ENCODE measurements at regions not wholly inside any gene's neighbourhood (a gene's known extent, or its start where the extent isn't known, plus 50 kb on each side); places are given as distances from the start of the nearest gene placed in this dataset.

DNA sequence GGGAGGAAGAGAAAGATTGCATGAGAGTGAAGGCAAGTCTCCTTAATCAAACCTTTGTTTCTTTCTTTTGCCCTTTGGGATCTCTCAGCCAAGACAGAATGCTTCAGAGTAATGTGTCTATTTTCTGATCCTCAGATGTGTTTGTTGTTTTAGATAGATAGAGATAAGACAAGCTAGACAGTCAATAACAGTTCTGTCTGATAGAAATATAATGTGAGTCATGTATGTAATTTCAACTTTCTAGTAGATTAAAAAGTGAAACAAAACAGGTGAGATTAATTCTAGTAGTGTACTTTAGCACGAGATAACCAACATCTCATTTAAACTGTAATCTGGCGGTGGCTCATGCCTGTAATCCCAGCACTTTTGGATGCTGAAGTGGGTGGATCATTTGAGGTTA lies 159.2 kb downstream of the GATA3 start:
- TF ChIP-seq, protein P1, sequence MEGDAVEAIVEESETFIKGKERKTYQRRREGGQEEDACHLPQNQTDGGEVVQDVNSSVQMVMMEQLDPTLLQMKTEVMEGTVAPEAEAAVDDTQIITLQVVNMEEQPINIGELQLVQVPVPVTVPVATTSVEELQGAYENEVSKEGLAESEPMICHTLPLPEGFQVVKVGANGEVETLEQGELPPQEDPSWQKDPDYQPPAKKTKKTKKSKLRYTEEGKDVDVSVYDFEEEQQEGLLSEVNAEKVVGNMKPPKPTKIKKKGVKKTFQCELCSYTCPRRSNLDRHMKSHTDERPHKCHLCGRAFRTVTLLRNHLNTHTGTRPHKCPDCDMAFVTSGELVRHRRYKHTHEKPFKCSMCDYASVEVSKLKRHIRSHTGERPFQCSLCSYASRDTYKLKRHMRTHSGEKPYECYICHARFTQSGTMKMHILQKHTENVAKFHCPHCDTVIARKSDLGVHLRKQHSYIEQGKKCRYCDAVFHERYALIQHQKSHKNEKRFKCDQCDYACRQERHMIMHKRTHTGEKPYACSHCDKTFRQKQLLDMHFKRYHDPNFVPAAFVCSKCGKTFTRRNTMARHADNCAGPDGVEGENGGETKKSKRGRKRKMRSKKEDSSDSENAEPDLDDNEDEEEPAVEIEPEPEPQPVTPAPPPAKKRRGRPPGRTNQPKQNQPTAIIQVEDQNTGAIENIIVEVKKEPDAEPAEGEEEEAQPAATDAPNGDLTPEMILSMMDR (IDR thresholded peaks at IDR 0.05 in 2 of 3, conservative IDR thresholded peaks at IDR 0.05 in 1 of 3; ENCODE audit: borderline replicate concordance in 1 of 3, insufficient read depth in 1 of 3, low read depth in 2 of 3, low read length in 2 of 3): no peak
- no peak for TF ChIP-seq POLR2A (IDR thresholded peaks at IDR 0.05; ENCODE audit: borderline replicate concordance, extremely low read depth, insufficient read depth, insufficient read length)
- TF ChIP-seq, protein P2, sequence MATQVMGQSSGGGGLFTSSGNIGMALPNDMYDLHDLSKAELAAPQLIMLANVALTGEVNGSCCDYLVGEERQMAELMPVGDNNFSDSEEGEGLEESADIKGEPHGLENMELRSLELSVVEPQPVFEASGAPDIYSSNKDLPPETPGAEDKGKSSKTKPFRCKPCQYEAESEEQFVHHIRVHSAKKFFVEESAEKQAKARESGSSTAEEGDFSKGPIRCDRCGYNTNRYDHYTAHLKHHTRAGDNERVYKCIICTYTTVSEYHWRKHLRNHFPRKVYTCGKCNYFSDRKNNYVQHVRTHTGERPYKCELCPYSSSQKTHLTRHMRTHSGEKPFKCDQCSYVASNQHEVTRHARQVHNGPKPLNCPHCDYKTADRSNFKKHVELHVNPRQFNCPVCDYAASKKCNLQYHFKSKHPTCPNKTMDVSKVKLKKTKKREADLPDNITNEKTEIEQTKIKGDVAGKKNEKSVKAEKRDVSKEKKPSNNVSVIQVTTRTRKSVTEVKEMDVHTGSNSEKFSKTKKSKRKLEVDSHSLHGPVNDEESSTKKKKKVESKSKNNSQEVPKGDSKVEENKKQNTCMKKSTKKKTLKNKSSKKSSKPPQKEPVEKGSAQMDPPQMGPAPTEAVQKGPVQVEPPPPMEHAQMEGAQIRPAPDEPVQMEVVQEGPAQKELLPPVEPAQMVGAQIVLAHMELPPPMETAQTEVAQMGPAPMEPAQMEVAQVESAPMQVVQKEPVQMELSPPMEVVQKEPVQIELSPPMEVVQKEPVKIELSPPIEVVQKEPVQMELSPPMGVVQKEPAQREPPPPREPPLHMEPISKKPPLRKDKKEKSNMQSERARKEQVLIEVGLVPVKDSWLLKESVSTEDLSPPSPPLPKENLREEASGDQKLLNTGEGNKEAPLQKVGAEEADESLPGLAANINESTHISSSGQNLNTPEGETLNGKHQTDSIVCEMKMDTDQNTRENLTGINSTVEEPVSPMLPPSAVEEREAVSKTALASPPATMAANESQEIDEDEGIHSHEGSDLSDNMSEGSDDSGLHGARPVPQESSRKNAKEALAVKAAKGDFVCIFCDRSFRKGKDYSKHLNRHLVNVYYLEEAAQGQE (IDR thresholded peaks at IDR 0.05; ENCODE audit: low read depth): no peak
- no peak for TF ChIP-seq EZH2 (IDR thresholded peaks at IDR 0.05)
- TF ChIP-seq ZNF274 (IDR thresholded peaks at IDR 0.05; ENCODE audit: low read depth, low read length): no peak
- TF ChIP-seq EZH2phosphoT487 (IDR thresholded peaks at IDR 0.05; ENCODE audit: borderline replicate concordance): no peak
- TF ChIP-seq, protein P3, sequence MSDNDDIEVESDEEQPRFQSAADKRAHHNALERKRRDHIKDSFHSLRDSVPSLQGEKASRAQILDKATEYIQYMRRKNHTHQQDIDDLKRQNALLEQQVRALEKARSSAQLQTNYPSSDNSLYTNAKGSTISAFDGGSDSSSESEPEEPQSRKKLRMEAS (IDR thresholded peaks at IDR 0.05): no peak
- no peak for TF ChIP-seq CBX3 (IDR thresholded peaks at IDR 0.05; ENCODE audit: low read depth)
- TF ChIP-seq EGR1 (IDR thresholded peaks at IDR 0.05; ENCODE audit: low read depth): no peak
- no peak for TF ChIP-seq POLR2AphosphoS5 (IDR thresholded peaks at IDR 0.05; ENCODE audit: low read depth, low read length)
- TF ChIP-seq ZFX (IDR thresholded peaks at IDR 0.05): no peak
- TF ChIP-seq ATF3 (IDR thresholded peaks at IDR 0.05): no peak
- TF ChIP-seq SRF (IDR thresholded peaks at IDR 0.05; ENCODE audit: low read depth): no peak

Data from HCT116 (cell line).